Loucy (cell line): ENCODE measurements at regions not wholly inside any gene's neighbourhood (a gene's known extent, or its start where the extent isn't known, plus 50 kb on each side); places are given as distances from the start of the nearest gene placed in this dataset.

ENCODE experiments used
- H2AFZ ChIP-seq: fragments of 200-600 bp; sonication (generic); 2 replicates; pipeline ENCODE4 v1.6.0; 2016; ENCODE audit warnings: antibody characterized with exemption, mild to moderate bottlenecking, low read length, moderate library complexity
- H3F3A ChIP-seq: fragments of 200-600 bp; 2 replicates; pipeline ENCODE4 v1.6.0; 2016; ENCODE audit warnings: antibody characterized with exemption, low read depth, mild to moderate bottlenecking
- H3K27me3 ChIP-seq: fragments of 200-600 bp; sonication (generic); 2 replicates; pipeline ENCODE4 v1.6.1; 2014; ENCODE audit warnings: low read length, mild to moderate bottlenecking; ENCODE audit not compliant: insufficient read depth, poor library complexity, severe bottlenecking
- H3K36me3 ChIP-seq: fragments of 200-600 bp; sonication (generic); 2 replicates; pipeline ENCODE4 v1.6.1; 2016; ENCODE audit warnings: low read length; ENCODE audit not compliant: insufficient read depth
- H3K4me1 ChIP-seq: fragments of 200-600 bp; sonication (generic); 2 replicates; pipeline ENCODE4 v1.5.1; 2014; ENCODE audit warnings: low read length, mild to moderate bottlenecking; ENCODE audit not compliant: insufficient read depth, poor library complexity, severe bottlenecking
- H3K4me2 ChIP-seq: fragments of 200-600 bp; sonication (generic); 2 replicates; pipeline ENCODE4 v1.6.0; 2014; ENCODE audit warnings: antibody characterized with exemption, low read length, low read depth, mild to moderate bottlenecking; ENCODE audit not compliant: poor library complexity, severe bottlenecking
- H3K4me3 ChIP-seq: fragments of 200-600 bp; sonication (generic); 2 replicates; pipeline ENCODE4 v1.5.1; 2014; ENCODE audit warnings: low read length, mild to moderate bottlenecking, mixed read lengths; ENCODE audit not compliant: poor library complexity, severe bottlenecking
- H3K79me2 ChIP-seq: fragments of 200-600 bp; sonication (generic); 2 replicates; pipeline ENCODE4 v1.6.1; 2014; ENCODE audit warnings: low read length; ENCODE audit not compliant: insufficient read depth
- H3K9ac ChIP-seq: fragments of 200-600 bp; sonication (generic); 2 replicates; pipeline ENCODE4 v1.6.0; 2014; ENCODE audit warnings: mild to moderate bottlenecking, low read depth, low read length, moderate library complexity; ENCODE audit not compliant: poor library complexity, severe bottlenecking
- H3K9me2 ChIP-seq: fragments of 200-600 bp; sonication (generic); replicated peaks from 2 replicates; pipeline ENCODE4 v1.6.1; 2016; ENCODE audit warnings: low read depth, low read length, mixed read lengths
- H3K9me3 ChIP-seq: fragments of 200-600 bp; sonication (generic); 2 replicates; pipeline ENCODE4 v1.6.1; 2014; ENCODE audit warnings: mild to moderate bottlenecking, antibody characterized with exemption, low read length, low read depth; ENCODE audit not compliant: insufficient read depth
- H4K20me1 ChIP-seq: fragments of 200-600 bp; sonication (generic); 2 replicates; pipeline ENCODE4 v1.6.0; 2014; ENCODE audit warnings: antibody characterized with exemption, low read length, mild to moderate bottlenecking; ENCODE audit not compliant: insufficient read depth, poor library complexity, severe bottlenecking
- CTCF ChIP-seq: fragments of 200-600 bp; sonication (generic); conservative IDR thresholded peaks from 2 replicates; pipeline ENCODE4 v1.5.1; 2014; ENCODE audit warnings: mild to moderate bottlenecking, antibody characterized with exemption, low read length
- EZH2phosphoT487 ChIP-seq: fragments of 200-600 bp; IDR thresholded peaks from 2 replicates; pipeline ENCODE4 v1.6.1; 2018; ENCODE audit warnings: antibody characterized with exemption, mild to moderate bottlenecking, moderate library complexity, borderline replicate concordance

GRCh38 chr5:97839341-97840086 is 656.5 kb upstream of the RIOK2 start:
- no peaks in the 10 kb centered on the region for H3K36me3 ChIP-seq
- H2AFZ ChIP-seq: no peak overlapping the region
- no peaks in the 10 kb centered on the region for H3K27me3 ChIP-seq
- no peak overlapping the region for H3K4me2 ChIP-seq
- H3K9ac ChIP-seq: no peak overlapping the region
- H3F3A ChIP-seq: no peaks in the 10 kb centered on the region
- H3K4me1 ChIP-seq: no peaks in the 10 kb centered on the region
- no peaks in the 10 kb centered on the region for H3K9me2 ChIP-seq
- no peaks in the 10 kb centered on the region for H3K9me3 ChIP-seq
- TF ChIP-seq CTCF: no peak
- TF ChIP-seq EZH2phosphoT487: no peak
- no peak overlapping the region for H3K4me3 ChIP-seq
- H4K20me1 ChIP-seq: no peaks in the 10 kb centered on the region
- no peaks in the 10 kb centered on the region for H3K79me2 ChIP-seq

GRCh38 chr5:97840643-97841042 is 657.6 kb upstream of the RIOK2 start:
- TF ChIP-seq EZH2phosphoT487 (no peak), CTCF (no peak)
- no peak overlapping the region for H3K4me3 ChIP-seq
- no peaks in the 10 kb centered on the region for H3K9me3 ChIP-seq
- no peaks in the 10 kb centered on the region for H3K36me3 ChIP-seq
- H2AFZ ChIP-seq: no peak overlapping the region
- H3K4me2 ChIP-seq: no peak overlapping the region
- H3K27me3 ChIP-seq: no peaks in the 10 kb centered on the region
- H4K20me1 ChIP-seq: no peaks in the 10 kb centered on the region
- H3K79me2 ChIP-seq: no peaks in the 10 kb centered on the region
- no peaks in the 10 kb centered on the region for H3F3A ChIP-seq
- no peak overlapping the region for H3K9ac ChIP-seq
- no peaks in the 10 kb centered on the region for H3K4me1 ChIP-seq
- no peaks in the 10 kb centered on the region for H3K9me2 ChIP-seq

- TF ChIP-seq EZH2phosphoT487 (no peak), CTCF (no peak)
- H2AFZ ChIP-seq: no peak overlapping the region
- H3K4me2 ChIP-seq: no peak overlapping the region
- no peak overlapping the region for H3K4me3 ChIP-seq
- H3K79me2 ChIP-seq: no peaks in the 10 kb centered on the region
- no peaks in the 10 kb centered on the region for H3K27me3 ChIP-seq
- H3K4me1 ChIP-seq: no peaks in the 10 kb centered on the region
- no peaks in the 10 kb centered on the region for H3K9me2 ChIP-seq
- H4K20me1 ChIP-seq: no peaks in the 10 kb centered on the region
- no peak overlapping the region for H3K9ac ChIP-seq
- H3F3A ChIP-seq: no peaks in the 10 kb centered on the region
- no peaks in the 10 kb centered on the region for H3K9me3 ChIP-seq
- no peaks in the 10 kb centered on the region for H3K36me3 ChIP-seq
Observed at GRCh38 chr5:97842687-97843086, 659.6 kb upstream of the RIOK2 start.
